Testis (tissue), 2 donors: ENCODE measurements at regions not wholly inside any gene's neighbourhood (a gene's known extent, or its start where the extent isn't known, plus 50 kb on each side); places are given as distances from the start of the nearest gene placed in this dataset.

Source experiments
- CTCF ChIP-seq, 3 experiments: fragments of 450-650 bp in 2 of 3; fragments of 200-600 bp in 1 of 3; sonication (generic) in 1 of 3; IDR thresholded peaks; one replicate each; pipeline ENCODE4 v1.5.1; 2016 to 2019; ENCODE audit warnings: antibody characterized with exemption in 3 of 3, mild to moderate bottlenecking in 2 of 3, moderate library complexity in 1 of 3
- POLR2A ChIP-seq: fragments of 450-650 bp; IDR thresholded peaks from one replicate; pipeline ENCODE4 v1.6.1; 2017; ENCODE audit warnings: antibody characterized with exemption, mild to moderate bottlenecking, moderate library complexity

DNA sequence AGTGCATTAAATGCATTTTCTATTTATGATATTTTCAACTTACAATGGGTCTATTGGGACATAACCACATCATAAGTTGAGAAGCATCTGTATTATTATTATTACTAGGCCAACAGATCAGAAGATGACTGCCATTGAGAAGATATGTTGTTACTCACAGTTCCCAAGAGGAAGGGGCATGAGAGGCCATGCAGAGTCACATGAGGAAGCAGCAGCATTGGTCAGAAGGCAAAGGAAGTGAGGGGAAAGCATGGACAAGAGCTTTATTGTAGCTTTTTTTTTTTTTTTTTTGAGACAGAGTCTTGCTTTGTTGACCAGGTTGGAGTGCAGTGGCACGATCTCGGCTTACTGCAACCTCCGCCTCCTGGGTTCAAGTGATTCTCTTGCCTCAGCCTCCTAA, 66.2 kb upstream of the LCLAT1 start:
- TF ChIP-seq CTCF (IDR thresholded peaks at IDR 0.05) = no peak
- no peak for TF ChIP-seq POLR2A
